ENCODE measurements at regions not wholly inside any gene's neighbourhood (a gene's known extent, or its start where the extent isn't known, plus 50 kb on each side); places are given as distances from the start of the nearest gene placed in this dataset.
"Not testable (repeated sequence)": the region's sequence is repeated elsewhere in the genome, so short reads cannot be mapped to it uniquely, and the experiment has no call there.

- Histone ChIP-seq H3K27ac (ENCODE audit: low read depth, low read length) (no peak overlapping the region), H3K9me3 (ENCODE audit: control insufficient read depth, insufficient read depth, low read depth, low read length) (peaks cover 2% of the 10 kb centered on the region; the same call in 1 of the 2 replicates), H3K4me3 (ENCODE audit: low read depth, low read length) (no peak overlapping the region), H3K27me3 (ENCODE audit: control insufficient read depth, insufficient read depth, low read length) (no peaks in the 10 kb centered on the region), H3K4me1 (ENCODE audit: control insufficient read depth, insufficient read depth, low read length) (peaks cover 13% of the 10 kb centered on the region), H3K36me3 (ENCODE audit: control insufficient read depth, insufficient read depth, low read length) (no peaks in the 10 kb centered on the region), H3K9ac (ENCODE audit: low read length) (no peak overlapping the region)
These were observed 180.4 kb upstream of the ANKRD55 start for GRCh38 chr5:56413546-56413945.

- no peak overlapping the region for H3K9ac ChIP-seq (ENCODE audit: low read length)
These were observed 179.7 kb upstream of the ANKRD55 start for GRCh38 chr5:56412601-56413379.

GRCh38 chr5:56410696-56411095, 177.6 kb upstream of the ANKRD55 start:
- Histone ChIP-seq H3K27ac (ENCODE audit: low read depth, low read length) (no peak overlapping the region), H3K4me1 (ENCODE audit: control insufficient read depth, insufficient read depth, low read length) (peaks cover 17% of the 10 kb centered on the region), H3K27me3 (ENCODE audit: control insufficient read depth, insufficient read depth, low read length) (no peaks in the 10 kb centered on the region), H3K36me3 (ENCODE audit: control insufficient read depth, insufficient read depth, low read length) (no peaks in the 10 kb centered on the region), H3K9me3 (ENCODE audit: control insufficient read depth, insufficient read depth, low read depth, low read length) (no peaks in the 10 kb centered on the region), H3K9ac (ENCODE audit: low read length) (no peak overlapping the region), H3K4me3 (ENCODE audit: low read depth, low read length) (no peak overlapping the region)

More at GRCh38 chr5:56412601-56413379, 179.7 kb upstream of the ANKRD55 start:
- Histone ChIP-seq H3K4me3 (ENCODE audit: low read depth, low read length) (no peak overlapping the region), H3K9me3 (ENCODE audit: control insufficient read depth, insufficient read depth, low read depth, low read length) (peaks cover 2% of the 10 kb centered on the region; the same call in 1 of the 2 replicates), H3K27ac (ENCODE audit: low read depth, low read length) (no peak overlapping the region), H3K27me3 (ENCODE audit: control insufficient read depth, insufficient read depth, low read length) (no peaks in the 10 kb centered on the region), H3K4me1 (ENCODE audit: control insufficient read depth, insufficient read depth, low read length) (peaks cover 13% of the 10 kb centered on the region), H3K36me3 (ENCODE audit: control insufficient read depth, insufficient read depth, low read length) (no peaks in the 10 kb centered on the region)

- no peaks in the 10 kb centered on the region for H3K27me3 ChIP-seq (ENCODE audit: control insufficient read depth, insufficient read depth, low read length)
- no peaks in the 10 kb centered on the region for H3K36me3 ChIP-seq (ENCODE audit: control insufficient read depth, insufficient read depth, low read length)
- H3K9me3 ChIP-seq (ENCODE audit: control insufficient read depth, insufficient read depth, low read depth, low read length) = no peaks in the 10 kb centered on the region
- no peak overlapping the region for H3K9ac ChIP-seq (ENCODE audit: low read length)
- H3K4me3 ChIP-seq (ENCODE audit: low read depth, low read length) = no peak overlapping the region
- H3K27ac ChIP-seq (ENCODE audit: low read depth, low read length) = no peak overlapping the region
- peaks cover 19% of the 10 kb centered on the region for H3K4me1 ChIP-seq (ENCODE audit: control insufficient read depth, insufficient read depth, low read length)
These were observed 176.4 kb upstream of the ANKRD55 start for GRCh38 chr5:56409331-56410190.

DNA sequence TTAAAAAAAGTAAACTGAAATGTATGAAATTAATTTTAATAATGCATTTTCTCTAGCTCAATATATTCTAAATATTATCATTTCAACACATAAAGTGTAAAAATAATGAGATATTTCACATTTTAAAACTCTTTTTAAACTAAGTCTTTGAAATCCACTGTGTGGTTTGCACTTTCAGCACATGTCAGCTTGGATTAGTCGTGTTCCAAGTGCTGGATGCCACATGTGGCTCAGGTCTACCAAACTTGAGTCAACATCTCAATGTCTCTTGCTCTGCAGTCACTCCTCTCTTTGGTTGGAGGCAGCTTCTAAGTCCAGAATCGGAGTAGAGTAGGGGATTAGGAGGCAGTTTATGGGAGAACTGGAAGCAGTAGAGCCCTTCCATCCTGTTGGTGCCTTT, 173.7 kb upstream of the ANKRD55 start:
- no peak overlapping the region for H3K27ac ChIP-seq (ENCODE audit: low read depth, low read length)
- H3K36me3 ChIP-seq (ENCODE audit: control insufficient read depth, insufficient read depth, low read length) = no peaks in the 10 kb centered on the region
- H3K4me3 ChIP-seq (ENCODE audit: low read depth, low read length) = no peak overlapping the region
- peaks cover 25% of the 10 kb centered on the region for H3K4me1 ChIP-seq (ENCODE audit: control insufficient read depth, insufficient read depth, low read length)
- no peaks in the 10 kb centered on the region for H3K27me3 ChIP-seq (ENCODE audit: control insufficient read depth, insufficient read depth, low read length)
- no peaks in the 10 kb centered on the region for H3K9me3 ChIP-seq (ENCODE audit: control insufficient read depth, insufficient read depth, low read depth, low read length)
- no peak overlapping the region for H3K9ac ChIP-seq (ENCODE audit: low read length)

- Histone ChIP-seq H3K9ac (ENCODE audit: low read length) (no peak overlapping the region), H3K36me3 (ENCODE audit: control insufficient read depth, insufficient read depth, low read length) (no peaks in the 10 kb centered on the region), H3K27me3 (ENCODE audit: control insufficient read depth, insufficient read depth, low read length) (no peaks in the 10 kb centered on the region), H3K4me3 (ENCODE audit: low read depth, low read length) (no peak overlapping the region), H3K4me1 (ENCODE audit: control insufficient read depth, insufficient read depth, low read length) (peaks cover 25% of the 10 kb centered on the region), H3K27ac (ENCODE audit: low read depth, low read length) (no peak overlapping the region), H3K9me3 (ENCODE audit: control insufficient read depth, insufficient read depth, low read depth, low read length) (no peaks in the 10 kb centered on the region)
These were observed 173.1 kb upstream of the ANKRD55 start for GRCh38 chr5:56406221-56406620.

DNA sequence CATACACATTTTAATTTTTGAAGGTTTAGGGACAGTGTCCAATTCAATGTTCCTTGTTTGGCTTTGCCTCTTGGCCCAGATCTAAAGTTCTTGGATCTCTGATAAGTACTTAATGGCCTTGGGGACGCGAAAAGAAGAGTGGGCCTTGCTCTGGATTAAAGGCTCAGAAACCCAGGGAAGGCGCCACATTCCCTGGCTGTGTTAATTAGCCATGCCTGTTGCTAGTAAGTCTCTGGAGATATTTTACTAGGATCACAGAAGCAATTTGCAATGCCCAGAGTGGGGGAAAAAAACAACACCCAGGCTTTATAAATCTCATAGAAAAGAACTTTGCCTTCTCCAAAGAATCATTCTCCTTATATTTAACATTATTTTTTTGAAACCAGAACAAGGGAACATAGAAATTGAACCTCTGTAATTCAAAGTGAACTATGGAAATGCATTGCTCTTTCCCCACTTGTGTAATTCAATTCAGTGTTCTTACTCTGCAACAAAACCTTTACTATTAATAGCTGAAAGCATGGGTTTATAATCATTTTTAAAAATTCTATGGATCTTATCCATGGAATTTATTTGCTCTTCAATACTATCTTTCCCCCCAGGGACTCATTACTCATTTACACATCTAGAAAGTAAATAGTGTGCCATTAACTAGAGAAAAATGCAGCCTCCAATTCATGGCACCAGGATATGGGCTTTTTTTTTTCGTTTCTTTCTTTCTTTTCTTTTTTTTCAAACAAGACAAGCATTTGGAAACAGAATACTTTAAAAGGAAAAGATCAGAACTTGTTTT, 172.2 kb upstream of the ANKRD55 start:
- H3K27me3 ChIP-seq (ENCODE audit: control insufficient read depth, insufficient read depth, low read length) = no peaks in the 10 kb centered on the region
- H3K27ac ChIP-seq (ENCODE audit: low read depth, low read length) = peak overlapping the region; percentile 49; the same call in 1 of the 2 replicates
- no peaks in the 10 kb centered on the region for H3K36me3 ChIP-seq (ENCODE audit: control insufficient read depth, insufficient read depth, low read length)

DNA sequence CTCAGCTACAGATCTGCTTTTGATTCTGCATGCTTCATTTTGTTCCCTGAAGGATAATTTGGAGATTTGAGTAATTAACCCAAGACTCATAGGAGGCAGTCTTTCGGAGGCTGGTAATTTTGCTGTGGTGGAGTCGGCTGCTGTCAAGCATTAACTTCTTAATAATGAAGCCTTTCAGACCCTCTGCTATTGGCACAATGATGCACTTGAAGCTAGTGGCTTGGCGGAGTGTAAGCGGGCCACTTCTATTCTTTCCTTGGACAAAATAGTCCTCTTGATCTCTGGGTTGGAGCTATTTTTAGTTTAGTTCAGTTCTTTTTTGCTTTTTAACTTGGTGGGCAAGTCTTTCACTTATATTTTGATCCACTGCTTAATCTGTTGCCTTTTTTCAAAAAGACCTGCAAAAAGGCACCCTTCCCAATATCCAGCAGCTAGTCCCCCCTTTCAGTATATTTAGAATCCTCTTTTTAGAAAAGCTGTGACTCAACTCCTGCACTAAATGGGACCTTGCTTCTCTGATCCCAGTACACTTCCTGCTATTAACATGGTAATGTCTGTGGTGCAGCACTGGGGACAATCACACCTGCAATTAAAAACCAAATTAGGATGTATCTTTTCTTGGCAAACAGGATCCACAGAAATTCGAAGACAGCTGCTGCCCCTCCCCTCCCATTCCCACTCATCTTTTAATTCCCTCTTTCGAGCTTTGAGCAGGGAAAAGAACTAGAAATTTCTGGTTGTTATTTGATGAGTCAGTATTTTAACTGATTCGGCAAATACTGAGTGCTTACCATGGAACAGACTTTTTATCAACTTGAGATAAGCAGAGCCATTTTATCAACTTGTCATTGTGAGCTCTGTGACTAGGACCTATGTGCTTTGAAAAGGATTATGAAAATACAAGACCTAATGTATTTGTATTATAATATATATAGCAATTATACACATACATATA, 169.4 kb upstream of the ANKRD55 start:
- H3K36me3 ChIP-seq (ENCODE audit: control insufficient read depth, insufficient read depth, low read length) = no peaks in the 10 kb centered on the region
- no peak overlapping the region for H3K4me3 ChIP-seq (ENCODE audit: low read depth, low read length)
- no peaks in the 10 kb centered on the region for H3K27me3 ChIP-seq (ENCODE audit: control insufficient read depth, insufficient read depth, low read length)
- peaks cover 20% of the 10 kb centered on the region for H3K4me1 ChIP-seq (ENCODE audit: control insufficient read depth, insufficient read depth, low read length)
- H3K9ac ChIP-seq (ENCODE audit: low read length) = no peak overlapping the region
- peaks cover 3% of the 10 kb centered on the region; the same call in 1 of the 2 replicates for H3K9me3 ChIP-seq (ENCODE audit: control insufficient read depth, insufficient read depth, low read depth, low read length)
- no peak overlapping the region for H3K27ac ChIP-seq (ENCODE audit: low read depth, low read length)

More for the DNA sequence above, 172.2 kb upstream of the ANKRD55 start:
- no peak overlapping the region for H3K9ac ChIP-seq (ENCODE audit: low read length)
- H3K9me3 ChIP-seq (ENCODE audit: control insufficient read depth, insufficient read depth, low read depth, low read length) = no peaks in the 10 kb centered on the region
- H3K4me3 ChIP-seq (ENCODE audit: low read depth, low read length) = no peak overlapping the region
- H3K4me1 ChIP-seq (ENCODE audit: control insufficient read depth, insufficient read depth, low read length) = peaks cover 25% of the 10 kb centered on the region

- not testable (repeated sequence) for H3K4me3 ChIP-seq (ENCODE audit: low read depth, low read length); H3K27ac ChIP-seq (ENCODE audit: low read depth, low read length)
- peaks cover 28% of the 10 kb centered on the region for H3K9me3 ChIP-seq (ENCODE audit: control insufficient read depth, insufficient read depth, low read depth, low read length)
These were observed 164.7 kb upstream of the ANKRD55 start for GRCh38 chr5:56397796-56398195.

DNA sequence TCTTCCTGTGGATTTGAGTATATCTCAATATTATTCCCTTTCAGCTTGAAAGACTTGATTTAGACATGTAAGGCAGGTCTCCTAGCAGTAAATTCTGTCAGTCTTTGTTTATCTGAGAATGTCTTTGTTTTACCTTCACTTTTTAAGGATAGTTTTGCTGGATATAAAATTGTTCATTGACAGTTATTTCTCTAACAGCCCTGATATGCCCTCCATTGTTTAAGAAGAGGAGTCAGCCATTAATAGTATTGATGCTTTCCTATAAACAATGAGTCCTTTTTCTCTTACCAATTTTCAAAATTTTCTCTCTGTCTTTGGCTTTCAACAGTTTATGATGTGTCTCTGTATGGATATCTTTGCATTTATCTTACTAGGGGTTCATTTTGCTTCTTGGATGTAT, 163.5 kb upstream of the ANKRD55 start:
- H3K27ac ChIP-seq (ENCODE audit: low read depth, low read length) = no peak overlapping the region
- no peaks in the 10 kb centered on the region for H3K4me1 ChIP-seq (ENCODE audit: control insufficient read depth, insufficient read depth, low read length)
- no peak overlapping the region for H3K4me3 ChIP-seq (ENCODE audit: low read depth, low read length)
- no peaks in the 10 kb centered on the region for H3K36me3 ChIP-seq (ENCODE audit: control insufficient read depth, insufficient read depth, low read length)
- H3K9ac ChIP-seq (ENCODE audit: low read length) = no peak overlapping the region
- H3K9me3 ChIP-seq (ENCODE audit: control insufficient read depth, insufficient read depth, low read depth, low read length) = peaks cover 29% of the 10 kb centered on the region
- no peaks in the 10 kb centered on the region for H3K27me3 ChIP-seq (ENCODE audit: control insufficient read depth, insufficient read depth, low read length)

More at GRCh38 chr5:56397796-56398195, 164.7 kb upstream of the ANKRD55 start:
- not testable (repeated sequence) for H3K4me1 ChIP-seq (ENCODE audit: control insufficient read depth, insufficient read depth, low read length); H3K9ac ChIP-seq (ENCODE audit: low read length); H3K27me3 ChIP-seq (ENCODE audit: control insufficient read depth, insufficient read depth, low read length); H3K36me3 ChIP-seq (ENCODE audit: control insufficient read depth, insufficient read depth, low read length)
